ENCODE measurements at regions not wholly inside any gene's neighbourhood (a gene's known extent, or its start where the extent isn't known, plus 50 kb on each side); places are given as distances from the start of the nearest gene placed in this dataset.

DNA sequence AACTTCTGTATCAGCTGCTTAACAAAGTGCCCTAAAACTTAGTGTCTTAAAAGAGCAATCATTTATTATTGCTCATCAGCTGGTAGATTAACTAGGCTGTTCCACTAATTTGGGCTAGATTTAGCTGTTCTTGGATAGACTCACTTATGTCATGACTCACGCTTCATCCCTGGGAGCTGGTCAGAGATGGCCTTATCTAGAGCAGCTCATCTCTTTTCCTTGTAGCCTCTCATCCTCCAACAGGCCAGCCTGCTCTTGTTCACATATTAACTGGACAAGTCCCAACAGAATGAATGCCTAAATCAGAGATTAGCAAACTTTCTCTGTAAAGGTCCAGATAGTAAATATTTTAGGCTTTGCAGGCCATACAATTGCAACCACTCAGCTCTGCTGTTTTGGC, 66.9 kb upstream of the PLAAT1 start:
- 0% methylated on average over 1 of the region's 1 CpG for whole genome bisulfite sequencing (ENCODE audit: insufficient coverage, low coverage, missing lambda C conversion rate)
- Histone ChIP-seq H3K4me2 (ENCODE audit: insufficient read depth, low read length) (no peak overlapping the region), H3K4me3 (no peak overlapping the region), H4K20me1 (replicated peaks; ENCODE audit: control insufficient read depth, insufficient read depth, low read length) (no peaks in the 10 kb centered on the region), H3K9ac (ENCODE audit: insufficient read depth in 1 of 2, low read depth in 2 of 2, low read length in 2 of 2) (no peak overlapping the region), H3K4me1 (replicated peaks in 1 of 2; ENCODE audit: control insufficient read depth in 2 of 2, insufficient read depth in 2 of 2, low read length in 2 of 2) (no peaks in the 10 kb centered on the region), H3K79me2 (ENCODE audit: control insufficient read depth, insufficient read depth, low read length) (no peaks in the 10 kb centered on the region), H2AFZ (ENCODE audit: low read depth, low read length) (no peak overlapping the region), H3K27me3 (ENCODE audit: control insufficient read depth in 2 of 2, insufficient read depth in 2 of 2, low read length in 2 of 2) (no peaks in the 10 kb centered on the region), H3K9me1 (ENCODE audit: control insufficient read depth, insufficient read depth, low read length) (no peaks in the 10 kb centered on the region), H3K27ac (ENCODE audit: extremely low read depth, low read depth, low read length) (no peak overlapping the region), H3K9me3 (replicated peaks; ENCODE audit: control insufficient read depth, insufficient read depth, low read depth, low read length) (no peaks in the 10 kb centered on the region), H3K36me3 (ENCODE audit: control insufficient read depth, insufficient read depth, low read length) (no peaks in the 10 kb centered on the region)
- intact Hi-C loops (cut with micrococcal nuclease) = no loop called here
- in situ Hi-C loops (cut with MboI) = no loop called here
- BruUV-seq (replicated peaks) = no TSS peak
- POLR2A ChIA-PET = no interaction called here
- CTCF ChIA-PET (ENCODE audit: low intra/inter-chr PET ratio) = no interaction called here
- no peak for FAIRE-seq
- ATAC-seq = no peak
- DNase-seq (ENCODE audit: extremely low read depth in 1 of 4, low spot score in 3 of 4) = peak in 3 of 4 experiments; percentile 1 to 2 (median 1)
- TF ChIP-seq, protein P1, sequence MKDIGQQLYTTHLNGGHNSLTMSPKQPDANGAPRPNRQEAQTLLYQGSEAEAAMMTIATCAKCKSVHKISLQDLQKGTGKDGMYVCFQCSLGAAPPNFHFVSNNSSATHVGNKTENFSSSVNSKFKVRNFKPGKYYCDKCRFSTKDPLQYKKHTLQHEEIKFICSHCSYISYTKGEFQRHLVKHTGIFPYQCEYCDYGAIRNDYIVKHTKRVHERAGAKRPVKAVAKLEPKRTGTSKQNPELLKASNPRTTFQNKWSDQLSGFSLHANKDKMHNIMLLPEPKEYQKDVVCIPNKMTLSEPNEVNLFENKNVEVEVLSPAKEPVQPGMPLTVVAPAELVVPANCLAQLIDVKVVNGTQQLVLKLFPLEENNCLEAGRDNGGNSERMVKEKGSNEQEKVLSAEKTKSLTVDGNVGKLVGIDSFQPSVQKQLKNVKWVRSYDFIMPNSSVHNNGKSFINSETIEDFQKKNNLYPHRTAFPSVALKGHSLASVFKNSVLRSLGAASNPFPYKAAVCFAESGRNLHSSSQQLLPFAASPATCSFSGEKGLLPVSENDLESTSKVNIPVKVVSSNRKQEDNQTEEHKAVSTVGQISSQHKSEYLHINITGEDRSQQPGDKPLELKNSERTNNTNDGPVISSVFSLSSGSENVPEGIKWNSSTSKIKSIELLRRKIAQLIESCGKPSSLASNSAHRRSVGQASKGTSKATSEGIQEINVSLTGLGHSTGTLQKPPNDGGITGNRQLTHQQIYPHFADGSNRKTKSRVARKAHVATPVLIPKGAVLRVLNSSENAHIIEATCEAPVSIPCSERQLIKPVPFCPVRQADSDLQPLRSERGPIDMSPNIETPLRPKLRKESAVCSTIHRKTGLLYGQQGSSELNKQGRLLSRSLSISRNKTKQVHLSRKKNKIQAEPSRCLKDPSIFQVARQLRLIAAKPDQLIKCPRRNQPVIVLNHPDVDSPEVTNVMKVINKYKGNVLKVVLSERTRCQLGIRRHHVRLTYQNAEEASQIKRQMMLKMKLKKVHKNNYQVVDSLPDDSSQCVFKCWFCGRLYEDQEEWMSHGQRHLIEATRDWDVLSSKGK (CRISPR knock-in tag; IDR thresholded peaks at IDR 0.05) = no peak
- TF ChIP-seq RBFOX2 (IDR thresholded peaks at IDR 0.05; ENCODE audit: low read depth, low read length) (no peak), TRIM28 (IDR thresholded peaks at IDR 0.05) (no peak), ZNF232 (CRISPR knock-in tag; IDR thresholded peaks at IDR 0.05) (no peak), YY1 (IDR thresholded peaks at IDR 0.05; ENCODE audit: borderline replicate concordance in 1 of 3, control insufficient read depth in 1 of 3, extremely low read depth in 1 of 3, insufficient read depth in 3 of 3, insufficient read length in 1 of 3, insufficient replicate concordance in 2 of 3, low read depth in 1 of 3, low read length in 2 of 3) (no peak), MCM5 (IDR thresholded peaks at IDR 0.05; ENCODE audit: low read depth) (no peak), DNMT1 (IDR thresholded peaks at IDR 0.05) (no peak), RFX5 (IDR thresholded peaks at IDR 0.05; ENCODE audit: low read depth, low read length) (no peak)
- TF ChIP-seq, protein P2, sequence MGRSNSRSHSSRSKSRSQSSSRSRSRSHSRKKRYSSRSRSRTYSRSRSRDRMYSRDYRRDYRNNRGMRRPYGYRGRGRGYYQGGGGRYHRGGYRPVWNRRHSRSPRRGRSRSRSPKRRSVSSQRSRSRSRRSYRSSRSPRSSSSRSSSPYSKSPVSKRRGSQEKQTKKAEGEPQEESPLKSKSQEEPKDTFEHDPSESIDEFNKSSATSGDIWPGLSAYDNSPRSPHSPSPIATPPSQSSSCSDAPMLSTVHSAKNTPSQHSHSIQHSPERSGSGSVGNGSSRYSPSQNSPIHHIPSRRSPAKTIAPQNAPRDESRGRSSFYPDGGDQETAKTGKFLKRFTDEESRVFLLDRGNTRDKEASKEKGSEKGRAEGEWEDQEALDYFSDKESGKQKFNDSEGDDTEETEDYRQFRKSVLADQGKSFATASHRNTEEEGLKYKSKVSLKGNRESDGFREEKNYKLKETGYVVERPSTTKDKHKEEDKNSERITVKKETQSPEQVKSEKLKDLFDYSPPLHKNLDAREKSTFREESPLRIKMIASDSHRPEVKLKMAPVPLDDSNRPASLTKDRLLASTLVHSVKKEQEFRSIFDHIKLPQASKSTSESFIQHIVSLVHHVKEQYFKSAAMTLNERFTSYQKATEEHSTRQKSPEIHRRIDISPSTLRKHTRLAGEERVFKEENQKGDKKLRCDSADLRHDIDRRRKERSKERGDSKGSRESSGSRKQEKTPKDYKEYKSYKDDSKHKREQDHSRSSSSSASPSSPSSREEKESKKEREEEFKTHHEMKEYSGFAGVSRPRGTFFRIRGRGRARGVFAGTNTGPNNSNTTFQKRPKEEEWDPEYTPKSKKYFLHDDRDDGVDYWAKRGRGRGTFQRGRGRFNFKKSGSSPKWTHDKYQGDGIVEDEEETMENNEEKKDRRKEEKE (IDR thresholded peaks at IDR 0.05; ENCODE audit: borderline replicate concordance in 1 of 2, control insufficient read depth in 1 of 2, low read depth in 2 of 2, low read length in 1 of 2) = no peak
- TF ChIP-seq, protein P3, sequence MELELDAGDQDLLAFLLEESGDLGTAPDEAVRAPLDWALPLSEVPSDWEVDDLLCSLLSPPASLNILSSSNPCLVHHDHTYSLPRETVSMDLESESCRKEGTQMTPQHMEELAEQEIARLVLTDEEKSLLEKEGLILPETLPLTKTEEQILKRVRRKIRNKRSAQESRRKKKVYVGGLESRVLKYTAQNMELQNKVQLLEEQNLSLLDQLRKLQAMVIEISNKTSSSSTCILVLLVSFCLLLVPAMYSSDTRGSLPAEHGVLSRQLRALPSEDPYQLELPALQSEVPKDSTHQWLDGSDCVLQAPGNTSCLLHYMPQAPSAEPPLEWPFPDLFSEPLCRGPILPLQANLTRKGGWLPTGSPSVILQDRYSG (tag; conservative IDR thresholded peaks at IDR 0.05; ENCODE audit: low read depth) = no peak
- TF ChIP-seq, protein P4, sequence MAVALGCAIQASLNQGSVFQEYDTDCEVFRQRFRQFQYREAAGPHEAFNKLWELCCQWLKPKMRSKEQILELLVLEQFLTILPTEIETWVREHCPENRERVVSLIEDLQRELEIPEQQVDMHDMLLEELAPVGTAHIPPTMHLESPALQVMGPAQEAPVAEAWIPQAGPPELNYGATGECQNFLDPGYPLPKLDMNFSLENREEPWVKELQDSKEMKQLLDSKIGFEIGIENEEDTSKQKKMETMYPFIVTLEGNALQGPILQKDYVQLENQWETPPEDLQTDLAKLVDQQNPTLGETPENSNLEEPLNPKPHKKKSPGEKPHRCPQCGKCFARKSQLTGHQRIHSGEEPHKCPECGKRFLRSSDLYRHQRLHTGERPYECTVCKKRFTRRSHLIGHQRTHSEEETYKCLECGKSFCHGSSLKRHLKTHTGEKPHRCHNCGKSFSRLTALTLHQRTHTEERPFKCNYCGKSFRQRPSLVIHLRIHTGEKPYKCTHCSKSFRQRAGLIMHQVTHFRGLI (CRISPR knock-in tag; IDR thresholded peaks at IDR 0.05) = no peak
